Prostate gland (tissue), 2 donors: ENCODE measurements at regions not wholly inside any gene's neighbourhood (a gene's known extent, or its start where the extent isn't known, plus 50 kb on each side); places are given as distances from the start of the nearest gene placed in this dataset.

Experiments used
- CTCF ChIP-seq, 4 experiments: fragments of 200-600 bp in 2 of 4; fragments of 450-650 bp in 2 of 4; sonication (generic) in 2 of 4; IDR thresholded peaks; 1 replicate in 3 of 4; 2 replicates in 1 of 4; pipeline ENCODE4 v1.5.1; 2016 to 2019; ENCODE audit warnings: antibody characterized with exemption in 4 of 4, mild to moderate bottlenecking in 2 of 4, moderate library complexity in 2 of 4
- POLR2AphosphoS5 ChIP-seq: sonication (generic); formaldehyde crosslinking; IDR thresholded peaks from one replicate; pipeline ENCODE4 v1.6.1; 2017; ENCODE audit warnings: antibody characterized with exemption

DNA sequence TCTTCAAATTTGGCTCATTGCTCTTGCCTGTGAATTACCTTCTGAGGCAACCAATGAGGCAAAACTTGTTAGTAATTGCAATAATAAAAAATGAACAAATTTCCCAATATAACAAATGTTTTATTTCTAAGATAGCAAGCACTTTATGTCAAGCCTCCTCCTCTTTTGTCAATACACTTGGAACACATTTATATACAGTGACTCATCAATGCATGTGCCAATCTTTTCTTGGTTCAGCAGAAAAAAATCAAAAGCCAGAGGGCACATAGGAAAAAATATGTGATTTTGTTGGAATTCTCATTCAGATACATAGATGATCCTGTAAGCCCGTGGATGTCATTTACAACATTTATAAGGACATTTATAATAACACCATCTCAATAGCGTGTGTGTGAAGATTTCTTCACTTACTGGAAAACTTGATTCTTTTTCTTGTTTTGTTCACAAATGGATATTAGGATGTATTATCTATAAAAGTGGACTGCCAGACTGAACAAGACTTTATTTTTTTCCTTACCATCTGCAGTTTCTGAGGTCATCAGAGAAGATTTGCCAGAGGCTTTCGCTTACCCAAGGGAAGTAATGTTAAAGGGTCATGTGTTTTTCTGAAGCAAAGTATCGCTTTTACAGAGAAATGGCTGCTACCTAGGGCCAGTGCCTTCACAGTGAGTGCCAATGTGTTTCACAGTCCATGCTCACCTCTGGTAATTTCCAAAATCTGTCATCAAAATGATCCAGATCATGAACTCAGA is 645.7 kb upstream of the PTBP2 start:
- no peak for TF ChIP-seq CTCF (IDR thresholded peaks at IDR 0.05)
- no peak for TF ChIP-seq POLR2AphosphoS5
